K562 (cell line): ENCODE measurements at regions not wholly inside any gene's neighbourhood (a gene's known extent, or its start where the extent isn't known, plus 50 kb on each side); places are given as distances from the start of the nearest gene placed in this dataset.
"Not testable (repeated sequence)": the region's sequence is repeated elsewhere in the genome, so short reads cannot be mapped to it uniquely, and the experiment has no call there.

Experiments
- ATAC-seq: fragments of 200-7000 bp; cut with Tn5 transposase; 3 replicates; pipeline ENCODE4 v1.9.1; 2020; ENCODE audit warnings: moderate library complexity
- BruUV-seq: library from RNA; stranded (reverse); fragments of 400-500 nt; replicated peaks from 2 replicates; lab custom pipeline; 2021; lab: Mats Ljungman, UMichigan
- CTCF ChIA-PET: fragments of 300-600 bp; formaldehyde crosslinking; extraction: SDS; loops from one replicate; lab custom pipeline; 2021; ENCODE audit warnings: low intra/inter-chr PET ratio; lab: Yijun Ruan, JAX
- POLR2A ChIA-PET: fragments of 300-600, 350-650 bp; sonication (Branson Sonifier 250); formaldehyde crosslinking; extraction: SDS; loops from one replicate; lab custom pipeline; 2021; ENCODE audit warnings: antibody characterized with exemption, inconsistent platforms; lab: Yijun Ruan, JAX
- DNase-seq, 4 experiments: peaks; one replicate each; pipeline versions ENCODE4 v3.0.0 to v3.0.0-alpha.2; 2011 to 2018; ENCODE audit warnings: low spot score in 3 of 4, mixed read lengths in 3 of 4; ENCODE audit errors: extremely low read depth in 1 of 4
- FAIRE-seq: peaks from 2 replicates; lab custom pipeline; 2011; peaks lifted over from hg19 to GRCh38; lab: Jason Lieb, UNC
- H2AFZ ChIP-seq: 2 replicates; pipeline ENCODE4 v1.6.0; 2011; ENCODE audit warnings: low read depth, low read length, control low read depth, inconsistent platforms
- H3K27ac ChIP-seq: fragments of 200-600 bp; 3 replicates; pipeline ENCODE4 v1.8.0; 2011; ENCODE audit warnings: low read depth, mild to moderate bottlenecking, control low read depth, inconsistent platforms, low read length, moderate library complexity, mixed read lengths; ENCODE audit errors: extremely low read depth
- H3K27me3 ChIP-seq, 2 experiments: fragments of 300-600 bp in 1 of 2; 2 replicates in 1 of 2; 3 replicates in 1 of 2; pipeline versions ENCODE4 v1.6.0 to v1.8.0; 2011; ENCODE audit warnings: inconsistent platforms in 2 of 2, low read length in 2 of 2, mild to moderate bottlenecking in 1 of 2, mixed read lengths in 1 of 2, moderate library complexity in 1 of 2; ENCODE audit not compliant: control insufficient read depth in 2 of 2, insufficient read depth in 2 of 2
- H3K36me3 ChIP-seq: fragments of 300-600 bp; 3 replicates; pipeline ENCODE4 v1.8.0; 2011; ENCODE audit warnings: mild to moderate bottlenecking, low read length, inconsistent platforms; ENCODE audit not compliant: control insufficient read depth, insufficient read depth
- H3K4me1 ChIP-seq, 2 experiments: fragments of 200-600 bp in 1 of 2; replicated peaks in 1 of 2; 2 replicates in 1 of 2; 3 replicates in 1 of 2; pipeline versions ENCODE4 v1.5.1 to v1.8.0; 2011; ENCODE audit warnings: inconsistent platforms in 2 of 2, low read length in 2 of 2, mild to moderate bottlenecking in 1 of 2, mixed read lengths in 1 of 2, moderate library complexity in 1 of 2; ENCODE audit not compliant: control insufficient read depth in 2 of 2, insufficient read depth in 2 of 2
- H3K4me2 ChIP-seq: 2 replicates; pipeline ENCODE4 v1.6.1; 2011; ENCODE audit warnings: low read length, control low read depth, inconsistent platforms, mixed read lengths; ENCODE audit not compliant: insufficient read depth
- H3K4me3 ChIP-seq: fragments of 200-600 bp; sonication (generic), shearing (Covaris generic); 2 replicates; pipeline ENCODE4 v1.5.1; 2016; ENCODE audit warnings: control low read depth, inconsistent platforms
- H3K79me2 ChIP-seq: fragments of 200-600 bp; 3 replicates; pipeline ENCODE4 v1.8.0; 2011; ENCODE audit warnings: low read length, inconsistent platforms; ENCODE audit not compliant: control insufficient read depth, insufficient read depth
- H3K9ac ChIP-seq, 2 experiments: 2 replicates each; pipeline versions ENCODE4 v1.6.0 to v1.6.1; 2011; ENCODE audit warnings: low read depth in 2 of 2, low read length in 2 of 2, control low read depth in 1 of 2, inconsistent platforms in 1 of 2, mild to moderate bottlenecking in 1 of 2, mixed read lengths in 1 of 2; ENCODE audit not compliant: insufficient read depth in 1 of 2
- H3K9me1 ChIP-seq: one replicate; pipeline ENCODE4 v1.6.0; 2011; ENCODE audit warnings: inconsistent platforms, mild to moderate bottlenecking, low read length, moderate library complexity; ENCODE audit not compliant: control insufficient read depth, insufficient read depth
- H3K9me3 ChIP-seq: replicated peaks from 2 replicates; pipeline ENCODE4 v1.5.1; 2011; ENCODE audit warnings: low read depth, low read length, inconsistent platforms; ENCODE audit not compliant: control insufficient read depth, insufficient read depth
- H4K20me1 ChIP-seq: replicated peaks from 2 replicates; pipeline ENCODE4 v1.6.1; 2011; ENCODE audit warnings: low read length, inconsistent platforms, mixed read lengths; ENCODE audit not compliant: control insufficient read depth, insufficient read depth
- WGBS: fragments of 100-300 bp; shearing (Covaris generic); methylation state at CpG from one replicate; pipeline ENCODE4 v1.1.6; 2016; ENCODE audit warnings: low coverage, mixed read lengths; ENCODE audit not compliant: insufficient coverage; ENCODE audit errors: missing lambda C conversion rate; 5-methylcytosine and 5-hydroxymethylcytosine counted together
- in situ Hi-C: fragments of 300-500 bp; cut with MboI; formaldehyde crosslinking; loops from 4 replicates; pipeline ENCODE4 v1.15.0; 2018; ENCODE audit warnings: inconsistent platforms, mixed read lengths
- intact Hi-C: fragments of 100-400 bp; cut with micrococcal nuclease; formaldehyde crosslinking; loops from 2 replicates; pipeline ENCODE4 v1.14.2; 2022

GRCh38 chr2:111410868-111411406 lies 290.2 kb downstream of the BCL2L11 start:
- intact Hi-C loops, H3K36me3 ChIP-seq, H3K27ac ChIP-seq, POLR2A ChIA-PET, ATAC-seq, H3K4me3 ChIP-seq, H3K9ac ChIP-seq, DNase-seq, H4K20me1 ChIP-seq, in situ Hi-C loops, BruUV-seq, CTCF ChIA-PET, H3K9me3 ChIP-seq, H2AFZ ChIP-seq, H3K9me1 ChIP-seq, H3K4me2 ChIP-seq, FAIRE-seq, H3K27me3 ChIP-seq, H3K4me1 ChIP-seq: not testable (repeated sequence)
- peaks cover 26% of the 10 kb centered on the region for H3K79me2 ChIP-seq
- WGBS = no CpG with 5 or more reads among the region's 10 CpGs

DNA sequence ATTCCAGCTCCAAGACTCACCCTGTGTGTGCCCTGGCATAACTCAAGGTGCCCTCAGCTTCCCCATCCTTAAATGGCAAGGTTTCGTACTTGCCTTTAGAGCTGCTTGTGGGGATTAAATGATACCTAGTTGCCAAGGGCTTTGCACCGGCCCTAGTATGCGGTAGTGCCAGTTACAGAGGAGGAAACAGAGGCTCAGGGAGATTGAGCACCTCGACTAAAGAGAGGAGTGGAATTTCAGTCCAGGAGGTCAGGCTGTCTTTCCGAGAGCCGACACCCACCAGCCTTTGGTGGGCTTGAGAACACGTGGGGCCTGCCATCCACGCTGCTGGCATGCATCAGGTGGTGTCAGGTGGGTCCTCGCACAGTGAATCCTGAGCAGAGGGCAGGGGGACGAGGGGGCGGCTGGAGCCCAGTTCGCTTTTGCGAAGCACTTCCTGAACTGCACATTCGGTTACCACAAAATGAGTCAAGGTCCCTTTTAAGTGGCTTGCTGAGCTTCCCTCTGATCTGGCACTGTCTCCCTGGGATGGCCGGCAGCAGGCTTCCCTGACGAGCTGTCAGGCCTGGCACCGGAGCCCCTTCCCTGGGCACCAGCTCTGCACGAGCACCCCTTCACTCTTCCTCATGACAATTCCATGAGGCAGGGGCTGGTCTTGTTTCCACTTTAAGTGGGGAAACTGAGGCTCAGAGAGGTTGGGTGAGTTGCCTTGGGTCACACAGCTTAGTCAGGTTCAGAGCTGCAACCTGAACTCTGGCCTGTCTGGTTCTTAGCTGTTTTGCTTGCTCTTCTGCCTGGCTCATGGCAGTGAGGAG lies 291.4 kb downstream of the BCL2L11 start:
- H3K9ac ChIP-seq, H3K36me3 ChIP-seq, H3K27ac ChIP-seq, H3K27me3 ChIP-seq, H3K9me3 ChIP-seq, H3K4me2 ChIP-seq, in situ Hi-C loops, H4K20me1 ChIP-seq, H3K4me1 ChIP-seq, CTCF ChIA-PET, H2AFZ ChIP-seq, ATAC-seq, FAIRE-seq, intact Hi-C loops, POLR2A ChIA-PET, BruUV-seq, H3K9me1 ChIP-seq, H3K4me3 ChIP-seq, DNase-seq: not testable (repeated sequence)
- 90% methylated on average over 3 of the region's 18 CpGs for WGBS
- peaks cover 29% of the 10 kb centered on the region for H3K79me2 ChIP-seq

DNA sequence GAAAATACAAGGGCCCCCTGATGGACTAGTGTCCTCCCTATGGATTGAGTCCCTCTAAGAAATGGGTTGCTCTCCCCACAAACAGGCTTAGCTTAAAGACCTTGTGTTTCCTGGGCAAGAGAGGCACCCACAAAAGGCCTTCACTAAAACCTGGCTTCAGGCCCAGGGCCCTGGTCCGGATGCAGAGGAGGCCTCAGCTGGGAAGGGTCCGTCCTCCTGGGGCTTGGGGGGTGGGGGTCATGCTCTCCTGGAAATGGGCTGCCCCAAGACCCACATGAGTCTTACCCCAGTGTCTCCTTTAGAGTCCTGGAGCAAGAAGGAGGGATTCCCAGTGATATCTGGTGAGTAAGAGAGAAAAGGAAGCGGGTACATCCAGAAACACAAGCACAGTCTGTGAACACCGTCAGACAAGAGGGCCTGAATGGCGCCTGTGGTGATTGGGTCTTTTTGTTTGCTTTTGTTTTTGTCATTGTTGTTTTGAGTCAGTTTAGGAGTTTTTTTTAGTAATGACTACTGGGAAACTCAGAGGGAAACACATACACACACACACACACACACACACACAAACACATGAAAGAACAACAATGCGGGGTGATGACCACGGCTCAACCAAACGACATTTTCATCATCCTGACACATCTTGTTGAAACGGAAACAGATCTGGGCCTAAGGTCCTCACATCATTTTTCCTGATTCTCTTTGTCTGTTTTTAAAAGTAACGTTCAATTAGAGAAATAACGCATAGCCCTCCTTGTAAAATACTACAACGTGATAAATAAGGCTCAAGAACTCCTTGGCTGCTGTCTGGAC lies 292.3 kb downstream of the BCL2L11 start:
- FAIRE-seq, CTCF ChIA-PET, H2AFZ ChIP-seq, H4K20me1 ChIP-seq, H3K4me3 ChIP-seq, H3K9me3 ChIP-seq, H3K9ac ChIP-seq, H3K36me3 ChIP-seq, H3K9me1 ChIP-seq, in situ Hi-C loops, ATAC-seq, POLR2A ChIA-PET, H3K4me2 ChIP-seq, intact Hi-C loops, H3K27ac ChIP-seq, H3K27me3 ChIP-seq, BruUV-seq, DNase-seq: not testable (repeated sequence)
- Histone ChIP-seq H3K4me1 (peaks cover 0 to 10% of the 10 kb centered on the region in 2 experiments; a peak in 3 of 5 replicates), H3K79me2 (peaks cover 33% of the 10 kb centered on the region)
- WGBS = 49% methylated on average over 9 of the region's 12 CpGs
